Common myeloid progenitor, CD34-positive (primary cell): ENCODE measurements at regions not wholly inside any gene's neighbourhood (a gene's known extent, or its start where the extent isn't known, plus 50 kb on each side); places are given as distances from the start of the nearest gene placed in this dataset.

Experiments
- CTCF ChIA-PET: fragments of 350-600 bp; sonication (Branson Sonifier 250); formaldehyde crosslinking; loops from one replicate; lab custom pipeline; 2021; ENCODE audit warnings: antibody characterized with exemption; lab: Charles Lee
- POLR2A ChIA-PET: fragments of 350-600 bp; sonication (Branson Sonifier 250); formaldehyde crosslinking; loops from one replicate; lab custom pipeline; 2021; ENCODE audit warnings: antibody characterized with exemption; lab: Charles Lee
- DNase-seq, 3 donors: peaks; one replicate each; pipeline versions ENCODE4 v3.0.0 to v3.0.0-alpha.2; 2013
- H3K27ac ChIP-seq, 2 experiments: 1 replicate in 1 of 2; 2 replicates in 1 of 2; pipeline ENCODE4 v1.7.0; 2013; ENCODE audit warnings: inconsistent platforms in 2 of 2, low read length in 2 of 2, mild to moderate bottlenecking in 2 of 2, low read depth in 1 of 2, moderate library complexity in 1 of 2; ENCODE audit not compliant: severe bottlenecking in 2 of 2, insufficient read depth in 1 of 2, poor library complexity in 1 of 2
- H3K27me3 ChIP-seq, 5 experiments: replicated peaks in 2 of 5; 1 replicate in 3 of 5; 2 replicates in 2 of 5; pipeline versions ENCODE4 v1.6.1 to v1.7.0; 2013; ENCODE audit warnings: low read length in 4 of 5, mild to moderate bottlenecking in 2 of 5, moderate library complexity in 2 of 5, inconsistent platforms in 1 of 5; ENCODE audit not compliant: insufficient read depth in 5 of 5, control insufficient read depth in 4 of 5
- H3K36me3 ChIP-seq, 4 experiments: 1 replicate in 2 of 4; 2 replicates in 2 of 4; pipeline versions ENCODE4 v1.6.1 to v1.7.0; 2013; ENCODE audit warnings: low read length in 3 of 4, control low read depth in 1 of 4, mild to moderate bottlenecking in 1 of 4; ENCODE audit not compliant: control insufficient read depth in 4 of 4, insufficient read depth in 4 of 4
- H3K4me1 ChIP-seq, 4 experiments: 1 replicate in 3 of 4; 2 replicates in 1 of 4; pipeline versions ENCODE4 v1.6.1 to v1.7.1; 2013; ENCODE audit warnings: low read length in 3 of 4, mild to moderate bottlenecking in 3 of 4, control low read depth in 1 of 4, inconsistent platforms in 1 of 4, moderate library complexity in 1 of 4; ENCODE audit not compliant: control insufficient read depth in 4 of 4, insufficient read depth in 4 of 4; ENCODE audit errors: control extremely low read depth in 1 of 4
- H3K4me3 ChIP-seq, 7 experiments: 1 replicate in 4 of 7; 2 replicates in 3 of 7; pipeline versions ENCODE4 v1.5.1 to v1.7.0; 2013; ENCODE audit warnings: mild to moderate bottlenecking in 7 of 7, low read length in 6 of 7, moderate library complexity in 6 of 7, inconsistent platforms in 2 of 7, low read depth in 2 of 7, control low read depth in 1 of 7; ENCODE audit not compliant: insufficient read depth in 4 of 7, control insufficient read depth in 1 of 7; ENCODE audit errors: extremely low read depth in 1 of 7
- H3K9me3 ChIP-seq, 5 experiments: 1 replicate in 4 of 5; 2 replicates in 1 of 5; pipeline versions ENCODE4 v1.6.1 to v1.7.1; 2013; ENCODE audit warnings: low read length in 4 of 5, mild to moderate bottlenecking in 2 of 5, inconsistent platforms in 1 of 5, low read depth in 1 of 5, moderate library complexity in 1 of 5; ENCODE audit not compliant: control insufficient read depth in 4 of 5, insufficient read depth in 2 of 5; ENCODE audit errors: control extremely low read depth in 1 of 5
- WGBS: methylation state at CpG from one replicate; pipeline ENCODE4 v1.1.5; 2013; ENCODE audit not compliant: insufficient coverage; 5-methylcytosine and 5-hydroxymethylcytosine counted together

DNA sequence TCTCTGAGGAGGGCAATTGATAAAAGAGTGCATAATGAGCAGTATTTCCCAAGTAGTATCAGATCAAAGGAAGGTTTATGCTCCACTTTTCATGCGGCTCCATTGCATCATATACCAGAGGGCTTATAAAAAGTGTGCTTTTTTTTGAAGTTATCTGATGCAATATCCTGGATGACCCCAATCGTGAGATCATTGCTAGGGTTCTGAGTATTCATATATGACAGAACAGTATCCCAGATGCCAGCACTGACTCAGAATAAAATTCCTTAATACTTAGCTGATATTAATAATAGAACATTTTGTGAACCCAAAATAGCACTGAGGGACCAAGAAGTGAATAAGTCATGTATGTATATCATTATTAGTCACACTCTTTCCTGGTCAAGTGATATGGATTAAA lies 945.5 kb upstream of the AGA start:
- DNase-seq: no peak
- no peaks in the 10 kb centered on the region for H3K4me1 ChIP-seq
- CTCF ChIA-PET: no interaction called here
- POLR2A ChIA-PET: no interaction called here
- no peak overlapping the region for H3K27ac ChIP-seq
- WGBS: no CpG with 5 or more reads among the region's 2 CpGs
- no peaks in the 10 kb centered on the region for H3K27me3 ChIP-seq
- no peaks in the 10 kb centered on the region for H3K9me3 ChIP-seq
- H3K4me3 ChIP-seq: no peak overlapping the region
- no peaks in the 10 kb centered on the region for H3K36me3 ChIP-seq

DNA sequence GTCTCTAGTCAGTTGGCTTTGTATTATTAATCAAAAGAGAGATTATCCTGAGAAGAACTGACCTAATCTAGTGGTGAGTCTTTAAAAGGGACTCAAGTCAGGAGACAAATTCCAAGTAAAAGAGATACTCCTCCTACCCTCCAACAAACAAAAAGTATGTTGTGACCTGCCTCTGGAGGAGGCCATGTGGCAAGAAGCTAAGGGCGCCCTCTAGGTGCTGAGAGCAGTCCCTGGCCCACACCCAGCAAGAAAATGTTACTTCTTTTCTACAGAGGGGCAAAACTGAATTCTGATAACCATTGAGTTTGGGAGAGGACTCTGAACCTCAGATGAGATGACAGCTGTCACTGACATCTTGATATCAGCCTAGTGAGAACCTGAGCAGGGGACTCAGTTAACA lies 953.6 kb upstream of the AGA start:
- Histone ChIP-seq H3K9me3 (no peaks in the 10 kb centered on the region), H3K4me3 (no peak overlapping the region), H3K36me3 (no peaks in the 10 kb centered on the region), H3K4me1 (no peaks in the 10 kb centered on the region), H3K27ac (no peak overlapping the region), H3K27me3 (no peaks in the 10 kb centered on the region)
- ChIA-PET POLR2A (no interaction called here), CTCF (no interaction called here)
- 80% methylated on average over 1 of the region's 1 CpG for WGBS
- no peak for DNase-seq

DNA sequence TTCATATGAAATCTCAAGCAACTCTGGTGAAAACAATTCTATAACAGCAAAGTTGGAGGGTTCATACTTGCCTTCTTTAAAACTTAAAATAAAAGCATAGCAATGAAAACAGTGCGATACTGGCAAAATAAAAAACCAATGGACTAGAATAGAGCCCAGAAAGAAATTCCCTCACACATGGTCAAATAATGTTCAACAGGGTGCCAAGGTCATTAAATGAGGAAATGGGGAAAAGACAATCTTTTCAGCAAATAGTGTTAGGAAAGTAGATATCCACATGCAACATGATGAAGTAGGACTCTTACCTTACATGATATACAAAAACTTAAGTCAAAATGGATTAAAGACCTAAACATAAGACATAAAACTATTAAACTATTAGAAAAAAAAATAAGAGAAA lies 970.2 kb upstream of the AGA start:
- Histone ChIP-seq H3K27me3 (no peaks in the 10 kb centered on the region), H3K4me3 (no peak overlapping the region), H3K27ac (no peak overlapping the region), H3K4me1 (no peaks in the 10 kb centered on the region), H3K36me3 (no peaks in the 10 kb centered on the region), H3K9me3 (peaks cover 0 to 2% (median 0%) of the 10 kb centered on the region in 5 experiments)
- WGBS: no CpG with 5 or more reads among the region's 1 CpG
- POLR2A ChIA-PET: no interaction called here
- no peak for DNase-seq
- CTCF ChIA-PET: no interaction called here

DNA sequence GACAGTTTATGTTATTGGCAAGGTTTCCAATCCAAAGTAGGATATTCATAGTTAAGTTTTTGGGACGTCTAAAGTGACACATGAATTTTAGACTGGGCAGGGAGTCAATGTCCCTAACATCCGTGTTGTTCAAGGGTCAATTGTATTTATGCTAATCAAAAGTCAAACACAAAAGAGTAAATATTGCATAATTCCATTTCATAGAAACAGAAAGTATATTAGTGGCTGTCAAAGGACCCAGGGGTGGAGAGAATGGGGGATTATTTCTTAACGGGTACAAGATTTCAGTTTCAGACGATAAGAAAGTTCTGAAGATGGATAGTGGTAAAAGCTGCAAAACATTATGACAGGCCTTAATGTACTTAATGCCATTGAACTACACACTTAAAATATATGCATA lies 971.8 kb upstream of the AGA start:
- no CpG with 5 or more reads among the region's 4 CpGs for WGBS
- DNase-seq: no peak
- Histone ChIP-seq H3K36me3 (no peaks in the 10 kb centered on the region), H3K9me3 (peaks cover 0 to 2% (median 0%) of the 10 kb centered on the region in 5 experiments), H3K4me3 (no peak overlapping the region), H3K27me3 (no peaks in the 10 kb centered on the region), H3K27ac (no peak overlapping the region), H3K4me1 (no peaks in the 10 kb centered on the region)
- CTCF ChIA-PET: no interaction called here
- POLR2A ChIA-PET: no interaction called here

DNA sequence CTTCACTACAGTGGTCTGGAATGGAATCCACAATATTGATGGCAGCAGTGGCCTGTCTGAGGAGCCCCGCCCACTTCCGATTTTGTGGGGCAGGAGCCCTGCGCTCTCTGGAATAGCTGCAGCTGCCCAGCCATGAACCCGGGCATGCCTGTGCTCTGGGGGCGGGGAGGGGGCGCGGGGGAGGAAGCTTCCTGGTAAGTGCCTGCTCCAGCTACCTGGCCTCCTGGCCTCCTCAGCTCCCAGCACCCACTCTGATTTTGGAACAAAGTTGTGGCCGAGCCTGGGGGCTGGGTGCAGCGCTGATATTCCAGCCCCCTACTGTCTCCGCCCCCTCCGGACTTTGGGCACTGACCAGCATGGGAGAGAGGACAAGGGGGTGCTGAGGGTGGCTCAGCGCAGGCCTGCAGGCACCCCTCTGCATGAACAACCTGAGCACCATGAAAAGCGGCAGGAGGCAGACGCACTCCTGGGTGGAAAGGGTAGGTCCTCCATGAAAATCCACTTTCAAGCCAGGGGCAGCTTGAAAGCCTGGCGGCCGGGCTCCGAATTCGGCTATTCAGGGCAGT lies 972.7 kb upstream of the AGA start:
- Histone ChIP-seq H3K27me3 (no peaks in the 10 kb centered on the region), H3K27ac (no peak overlapping the region), H3K4me1 (no peaks in the 10 kb centered on the region), H3K4me3 (no peak overlapping the region), H3K9me3 (peaks cover 0 to 2% (median 0%) of the 10 kb centered on the region in 5 experiments), H3K36me3 (no peaks in the 10 kb centered on the region)
- WGBS: 93% methylated on average over 13 of the region's 18 CpGs
- POLR2A ChIA-PET: no interaction called here
- no peak for DNase-seq
- CTCF ChIA-PET: interaction anchor here (1.2 kb wide), 1 partner anchor 41 kb away, joined by 3 read pairs; no protein-coding TSS in a partner anchor

DNA sequence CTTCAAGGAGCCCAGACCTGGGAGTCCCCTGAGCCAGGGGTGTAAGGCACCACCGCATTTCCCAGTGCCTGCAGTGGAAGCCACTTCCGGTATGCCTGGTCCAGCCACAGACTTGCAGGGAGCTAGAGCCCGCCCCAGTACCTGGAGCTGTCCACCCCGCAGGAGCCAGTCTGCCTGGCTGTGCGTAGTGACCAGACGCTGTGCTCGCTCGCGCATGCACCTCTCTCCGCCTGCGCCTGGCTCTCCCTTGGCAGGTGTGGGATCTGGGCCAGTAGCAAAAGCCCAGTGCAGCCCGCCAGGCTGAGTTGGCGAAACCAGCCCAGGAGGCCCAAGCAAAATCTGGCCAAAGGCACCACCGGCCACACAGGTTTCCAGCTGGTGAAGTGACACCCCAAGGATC lies 973.7 kb upstream of the AGA start:
- peaks cover 0 to 2% (median 0%) of the 10 kb centered on the region in 5 experiments for H3K9me3 ChIP-seq
- no peaks in the 10 kb centered on the region for H3K27me3 ChIP-seq
- no peaks in the 10 kb centered on the region for H3K4me1 ChIP-seq
- WGBS: 100% methylated on average over 14 of the region's 14 CpGs
- CTCF ChIA-PET: interaction anchor here (1.2 kb wide), 1 partner anchor 40 kb away, joined by 3 read pairs; no protein-coding TSS in a partner anchor
- H3K36me3 ChIP-seq: no peaks in the 10 kb centered on the region
- no peak for DNase-seq
- POLR2A ChIA-PET: no interaction called here
- no peak overlapping the region for H3K27ac ChIP-seq
- no peak overlapping the region for H3K4me3 ChIP-seq

DNA sequence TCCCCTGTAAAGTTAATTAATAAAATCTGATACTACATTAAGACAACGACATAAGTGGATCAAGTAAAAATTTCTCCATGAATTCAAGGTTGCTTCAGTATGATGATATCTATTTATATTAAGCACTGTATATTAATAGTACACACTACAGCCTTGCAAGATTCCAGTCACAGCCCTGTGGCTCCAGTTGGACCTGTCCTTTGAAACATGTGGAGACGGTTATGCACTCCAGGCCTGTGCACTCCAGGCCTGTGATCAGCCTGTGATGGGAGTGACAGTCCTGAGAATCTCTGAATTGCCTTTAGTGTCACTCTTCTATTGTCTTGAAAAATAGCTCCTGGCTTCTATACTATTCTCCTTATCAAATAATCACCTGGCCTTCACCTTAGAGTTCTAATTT lies 981.1 kb upstream of the AGA start:
- Histone ChIP-seq H3K4me1 (no peaks in the 10 kb centered on the region), H3K4me3 (no peak overlapping the region), H3K27me3 (no peaks in the 10 kb centered on the region), H3K27ac (no peak overlapping the region), H3K36me3 (no peaks in the 10 kb centered on the region), H3K9me3 (peaks cover 0 to 3% (median 0%) of the 10 kb centered on the region in 5 experiments)
- WGBS: 100% methylated on average over 1 of the region's 2 CpGs
- no peak for DNase-seq
- POLR2A ChIA-PET: no interaction called here
- CTCF ChIA-PET: no interaction called here
